ENCODE measurements at regions not wholly inside any gene's neighbourhood (a gene's known extent, or its start where the extent isn't known, plus 50 kb on each side); places are given as distances from the start of the nearest gene placed in this dataset.

GRCh38 chr22:22384267-22384666, 124.3 kb downstream of the ZNF280B start:
- TF ChIP-seq, protein P1, sequence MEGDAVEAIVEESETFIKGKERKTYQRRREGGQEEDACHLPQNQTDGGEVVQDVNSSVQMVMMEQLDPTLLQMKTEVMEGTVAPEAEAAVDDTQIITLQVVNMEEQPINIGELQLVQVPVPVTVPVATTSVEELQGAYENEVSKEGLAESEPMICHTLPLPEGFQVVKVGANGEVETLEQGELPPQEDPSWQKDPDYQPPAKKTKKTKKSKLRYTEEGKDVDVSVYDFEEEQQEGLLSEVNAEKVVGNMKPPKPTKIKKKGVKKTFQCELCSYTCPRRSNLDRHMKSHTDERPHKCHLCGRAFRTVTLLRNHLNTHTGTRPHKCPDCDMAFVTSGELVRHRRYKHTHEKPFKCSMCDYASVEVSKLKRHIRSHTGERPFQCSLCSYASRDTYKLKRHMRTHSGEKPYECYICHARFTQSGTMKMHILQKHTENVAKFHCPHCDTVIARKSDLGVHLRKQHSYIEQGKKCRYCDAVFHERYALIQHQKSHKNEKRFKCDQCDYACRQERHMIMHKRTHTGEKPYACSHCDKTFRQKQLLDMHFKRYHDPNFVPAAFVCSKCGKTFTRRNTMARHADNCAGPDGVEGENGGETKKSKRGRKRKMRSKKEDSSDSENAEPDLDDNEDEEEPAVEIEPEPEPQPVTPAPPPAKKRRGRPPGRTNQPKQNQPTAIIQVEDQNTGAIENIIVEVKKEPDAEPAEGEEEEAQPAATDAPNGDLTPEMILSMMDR (IDR thresholded peaks at IDR 0.05; ENCODE audit: low read depth, low read length, missing control alignments) = no peak
- DNase-seq (ENCODE audit: extremely low read depth, low read depth) = no peak
- no peak overlapping the region for H3K4me3 ChIP-seq (replicated peaks; ENCODE audit: low read depth, low read length)

DNA sequence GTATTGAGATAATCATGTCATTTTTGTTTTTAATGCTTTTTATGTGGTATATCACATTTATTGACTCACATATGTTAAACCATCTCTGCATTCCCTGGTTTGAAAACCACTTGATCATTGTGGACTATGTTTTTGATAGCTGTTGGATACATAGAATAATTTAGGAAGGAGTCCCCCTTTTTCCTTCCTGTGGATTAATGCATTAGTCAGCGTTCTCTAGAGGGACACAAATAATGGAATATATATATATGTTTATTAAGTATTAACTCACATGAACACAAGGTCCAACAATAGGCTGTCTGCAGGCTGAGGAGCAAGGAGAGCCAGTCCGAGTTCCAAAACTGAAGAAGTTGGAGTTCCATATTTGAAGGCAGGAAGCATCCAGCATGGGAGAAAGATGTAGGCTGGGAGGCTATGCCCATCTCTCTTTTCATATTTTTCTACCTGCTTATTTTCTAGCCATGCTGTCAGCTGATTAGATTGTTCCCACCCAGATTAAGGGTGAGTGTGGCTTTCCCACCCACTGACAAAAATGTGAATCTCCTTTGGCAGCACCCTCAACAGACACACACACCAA, 123.8 kb downstream of the ZNF280B start:
- no peak for DNase-seq (ENCODE audit: extremely low read depth, low read depth)
- H3K4me3 ChIP-seq (replicated peaks; ENCODE audit: low read depth, low read length) = no peak overlapping the region
- TF ChIP-seq, protein P1 (IDR thresholded peaks at IDR 0.05; ENCODE audit: low read depth, low read length, missing control alignments) = no peak

- TF ChIP-seq, protein P1 (IDR thresholded peaks at IDR 0.05; ENCODE audit: low read depth, low read length, missing control alignments) = no peak
- no peak for DNase-seq (ENCODE audit: extremely low read depth, low read depth)
- H3K4me3 ChIP-seq (replicated peaks; ENCODE audit: low read depth, low read length) = no peak overlapping the region
These were observed 121.7 kb downstream of the ZNF280B start for GRCh38 chr22:22386602-22387385.

- DNase-seq (ENCODE audit: extremely low read depth, low read depth) = no peak
- TF ChIP-seq, protein P1 (IDR thresholded peaks at IDR 0.05; ENCODE audit: low read depth, low read length, missing control alignments) = no peak
- no peak overlapping the region for H3K4me3 ChIP-seq (replicated peaks; ENCODE audit: low read depth, low read length)
These were observed 121.2 kb downstream of the ZNF280B start for GRCh38 chr22:22387386-22387736.

DNA sequence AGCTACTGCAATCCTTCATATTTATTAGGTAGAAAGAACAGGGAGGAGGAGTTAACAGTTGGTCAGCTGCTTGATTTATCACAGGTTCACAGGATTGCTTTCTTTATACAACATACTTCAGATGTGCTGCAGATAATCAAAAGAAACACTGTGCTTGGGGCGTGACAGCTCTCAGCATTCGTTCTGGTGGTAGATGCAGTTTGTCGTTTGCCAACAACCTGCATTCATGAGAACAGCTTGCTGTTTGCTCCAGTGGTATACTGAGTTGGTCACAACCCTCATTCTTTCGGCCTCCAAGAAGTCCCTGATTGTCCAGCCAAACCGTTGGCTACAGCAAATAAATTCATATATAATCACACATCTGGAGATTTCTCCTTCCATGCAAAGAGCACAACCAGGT, 120.5 kb downstream of the ZNF280B start:
- no peak for DNase-seq (ENCODE audit: extremely low read depth, low read depth)
- H3K4me3 ChIP-seq (replicated peaks; ENCODE audit: low read depth, low read length) = no peak overlapping the region
- TF ChIP-seq, protein P1 (IDR thresholded peaks at IDR 0.05; ENCODE audit: low read depth, low read length, missing control alignments) = no peak

DNA sequence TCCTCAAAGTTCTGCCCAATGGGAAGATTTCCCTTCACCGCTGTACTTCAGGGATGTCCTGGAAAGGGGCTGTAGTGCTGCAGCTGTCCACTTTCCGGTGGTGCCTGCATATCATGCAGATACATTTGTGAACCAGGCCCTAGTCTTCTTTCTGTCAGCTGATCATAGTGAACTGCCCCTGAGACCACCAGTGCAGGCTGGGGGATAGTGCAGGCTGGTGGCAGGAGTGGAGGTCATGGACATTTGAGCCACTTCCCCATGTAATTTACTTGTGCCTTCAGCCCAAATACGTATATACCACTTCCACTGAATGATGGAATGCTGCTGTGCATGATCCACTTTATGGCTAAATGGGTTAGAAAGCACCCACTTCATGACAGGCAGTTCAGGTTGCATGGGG, 120.0 kb downstream of the ZNF280B start:
- H3K4me3 ChIP-seq (replicated peaks; ENCODE audit: low read depth, low read length) = no peak overlapping the region
- TF ChIP-seq, protein P1 (IDR thresholded peaks at IDR 0.05; ENCODE audit: low read depth, low read length, missing control alignments) = no peak
- no peak for DNase-seq (ENCODE audit: extremely low read depth, low read depth)
